Spleen (tissue), 11 donors: ENCODE measurements at regions not wholly inside any gene's neighbourhood (a gene's known extent, or its start where the extent isn't known, plus 50 kb on each side); places are given as distances from the start of the nearest gene placed in this dataset.
A peak's percentile ranks its signal among the peaks of the same experiment; 100 is the strongest.

Experiments used
- DNase-seq: peaks from one replicate; pipeline ENCODE4 v3.0.0-alpha.2; 2020
- H3K27ac ChIP-seq, 8 donors: fragments of 200-600 bp; sonication (generic) in 7 of 8; 1 replicate in 4 of 8; 2 replicates in 4 of 8; pipeline versions ENCODE4 v1.5.0 to v1.8.0; 2016 to 2021; ENCODE audit warnings: inconsistent platforms in 4 of 8, mild to moderate bottlenecking in 4 of 8, moderate library complexity in 1 of 8
- H3K27me3 ChIP-seq, 7 donors: fragments of 200-600 bp; sonication (generic) in 6 of 7; replicated peaks in 1 of 7; 1 replicate in 4 of 7; 2 replicates in 3 of 7; pipeline versions ENCODE4 v1.5.0 to v1.8.0; 2016 to 2021; ENCODE audit warnings: inconsistent platforms in 3 of 7, mild to moderate bottlenecking in 1 of 7
- H3K36me3 ChIP-seq, 6 donors: fragments of 200-600 bp; sonication (generic) in 5 of 6; 1 replicate in 4 of 6; 2 replicates in 2 of 6; pipeline versions ENCODE4 v1.5.0 to v1.8.0; 2016 to 2021; ENCODE audit warnings: inconsistent platforms in 2 of 6
- H3K4me1 ChIP-seq, 6 donors: fragments of 200-600 bp; sonication (generic) in 5 of 6; 1 replicate in 3 of 6; 2 replicates in 3 of 6; pipeline versions ENCODE4 v1.5.0 to v1.8.0; 2016 to 2021; ENCODE audit warnings: inconsistent platforms in 3 of 6
- H3K4me3 ChIP-seq, 8 donors: fragments of 200-600 bp; sonication (generic) in 7 of 8; 1 replicate in 4 of 8; 2 replicates in 4 of 8; pipeline versions ENCODE4 v1.5.0 to v1.8.0; 2016 to 2021; ENCODE audit warnings: inconsistent platforms in 4 of 8, mild to moderate bottlenecking in 4 of 8, moderate library complexity in 2 of 8
- H3K9me3 ChIP-seq, 8 donors: fragments of 200-600 bp; sonication (generic) in 7 of 8; 1 replicate in 4 of 8; 2 replicates in 4 of 8; pipeline versions ENCODE4 v1.5.0 to v1.8.0; 2016 to 2021; ENCODE audit warnings: inconsistent platforms in 4 of 8
- POLR2A ChIP-seq, 3 donors: fragments of 450-650 bp; IDR thresholded peaks; one replicate each; pipeline ENCODE4 v1.5.1; 2017; ENCODE audit warnings: antibody characterized with exemption in 3 of 3, mild to moderate bottlenecking in 1 of 3
- POLR2AphosphoS5 ChIP-seq, 3 donors: sonication (generic); formaldehyde crosslinking; IDR thresholded peaks; one replicate each; pipeline ENCODE4 v1.5.1; 2017; ENCODE audit warnings: antibody characterized with exemption in 3 of 3
- WGBS, 5 donors: extraction: QIAGEN DNeasy Blood & Tissue Kit in 3 of 5; methylation state at CpG; one replicate each; pipeline versions ENCODE4 v1.1.5 to v1.1.7; 2013 to 2018; 5-methylcytosine and 5-hydroxymethylcytosine counted together
- intact Hi-C: fragments of 100-400 bp; cut with DNase I; formaldehyde crosslinking; loops from one replicate; pipeline ENCODE4 v1.15.0; 2023; ENCODE audit warnings: low total_unique reads
- TF ChIP-seq, protein P1 (sequence below), 11 experiments: fragments of 200-600 bp in 7 of 11; fragments of 450-650 bp in 4 of 11; sonication (generic) in 4 of 11; IDR thresholded peaks in 8 of 11; conservative IDR thresholded peaks in 3 of 11; 1 replicate in 7 of 11; 2 replicates in 4 of 11; pipeline versions ENCODE4 v1.4.0 to v1.8.0; 2016 to 2021; ENCODE audit warnings: antibody characterized with exemption in 11 of 11, inconsistent platforms in 4 of 11, mild to moderate bottlenecking in 1 of 11
- donor health status: healthy with polysubstance abuse.
- donor health status: DM: no; HTN: no; CAD: no; lungs with moderate emphysema.
- donor health status: DM: no; HTN: no; CAD: no.
- donor health status: Bipolar disorder and iron deficiency.
- donor health status: healthy.
- donor health status: DM: no; HTN: no; CAD: no.
- donor health status: DM: yes; HTN: yes; CAD: no.

- DNase-seq: no peak
- intact Hi-C loops: no loop called here
- no peak overlapping the region for H3K4me3 ChIP-seq
- H3K36me3 ChIP-seq: no peaks in the 10 kb centered on the region
- H3K9me3 ChIP-seq: peaks cover 0 to 7% (median 0%) of the 10 kb centered on the region in 8 donors
- H3K27ac ChIP-seq: peak overlapping the region in 2 of 8 donors; percentile 38 to 47
- WGBS, 5 donors: 20 to 50% (median 34%) methylated on average over 3 of the region's 3 CpGs
- no peaks in the 10 kb centered on the region for H3K4me1 ChIP-seq
- peaks cover 0 to 11% (median 0%) of the 10 kb centered on the region in 7 donors for H3K27me3 ChIP-seq
- TF ChIP-seq, protein P1, sequence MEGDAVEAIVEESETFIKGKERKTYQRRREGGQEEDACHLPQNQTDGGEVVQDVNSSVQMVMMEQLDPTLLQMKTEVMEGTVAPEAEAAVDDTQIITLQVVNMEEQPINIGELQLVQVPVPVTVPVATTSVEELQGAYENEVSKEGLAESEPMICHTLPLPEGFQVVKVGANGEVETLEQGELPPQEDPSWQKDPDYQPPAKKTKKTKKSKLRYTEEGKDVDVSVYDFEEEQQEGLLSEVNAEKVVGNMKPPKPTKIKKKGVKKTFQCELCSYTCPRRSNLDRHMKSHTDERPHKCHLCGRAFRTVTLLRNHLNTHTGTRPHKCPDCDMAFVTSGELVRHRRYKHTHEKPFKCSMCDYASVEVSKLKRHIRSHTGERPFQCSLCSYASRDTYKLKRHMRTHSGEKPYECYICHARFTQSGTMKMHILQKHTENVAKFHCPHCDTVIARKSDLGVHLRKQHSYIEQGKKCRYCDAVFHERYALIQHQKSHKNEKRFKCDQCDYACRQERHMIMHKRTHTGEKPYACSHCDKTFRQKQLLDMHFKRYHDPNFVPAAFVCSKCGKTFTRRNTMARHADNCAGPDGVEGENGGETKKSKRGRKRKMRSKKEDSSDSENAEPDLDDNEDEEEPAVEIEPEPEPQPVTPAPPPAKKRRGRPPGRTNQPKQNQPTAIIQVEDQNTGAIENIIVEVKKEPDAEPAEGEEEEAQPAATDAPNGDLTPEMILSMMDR (IDR thresholded peaks at IDR 0.05 in 8 of 11, conservative IDR thresholded peaks at IDR 0.05 in 3 of 11): no peak
- TF ChIP-seq POLR2A (IDR thresholded peaks at IDR 0.05) (no peak), POLR2AphosphoS5 (IDR thresholded peaks at IDR 0.05) (no peak)
Measured at GRCh38 chr5:3303777-3304176, 291.9 kb upstream of the IRX1 start.

- DNase-seq: no peak
- WGBS, 5 donors: 37 to 56% (median 44%) methylated on average over 1 of the region's 1 CpG
- Histone ChIP-seq H3K9me3 (peaks cover 0 to 4% (median 0%) of the 10 kb centered on the region in 8 donors), H3K4me3 (no peak overlapping the region), H3K4me1 (no peaks in the 10 kb centered on the region), H3K36me3 (no peaks in the 10 kb centered on the region), H3K27me3 (peaks cover 0 to 11% (median 0%) of the 10 kb centered on the region in 7 donors), H3K27ac (no peak overlapping the region)
- TF ChIP-seq POLR2A (IDR thresholded peaks at IDR 0.05): no peak
- TF ChIP-seq, protein P1 (IDR thresholded peaks at IDR 0.05 in 8 of 11, conservative IDR thresholded peaks at IDR 0.05 in 3 of 11): no peak
- TF ChIP-seq POLR2AphosphoS5 (IDR thresholded peaks at IDR 0.05): no peak
- intact Hi-C loops: no loop called here
Measured at GRCh38 chr5:3302228-3302627, 293.4 kb upstream of the IRX1 start.

GRCh38 chr5:3301306-3301705 lies 294.3 kb upstream of the IRX1 start:
- no peak for TF ChIP-seq POLR2A (IDR thresholded peaks at IDR 0.05)
- TF ChIP-seq, protein P1 (IDR thresholded peaks at IDR 0.05 in 8 of 11, conservative IDR thresholded peaks at IDR 0.05 in 3 of 11): no peak
- TF ChIP-seq POLR2AphosphoS5 (IDR thresholded peaks at IDR 0.05): no peak
- Histone ChIP-seq H3K4me1 (no peaks in the 10 kb centered on the region), H3K36me3 (no peaks in the 10 kb centered on the region), H3K4me3 (no peak overlapping the region), H3K9me3 (peaks cover 0 to 4% (median 0%) of the 10 kb centered on the region in 8 donors), H3K27ac (no peak overlapping the region), H3K27me3 (peaks cover 0 to 11% (median 0%) of the 10 kb centered on the region in 7 donors)
- DNase-seq: no peak
- WGBS, 5 donors: 35 to 49% (median 44%) methylated on average over 10 of the region's 10 CpGs
- intact Hi-C loops: no loop called here

- TF ChIP-seq, protein P1 (IDR thresholded peaks at IDR 0.05 in 8 of 11, conservative IDR thresholded peaks at IDR 0.05 in 3 of 11): no peak
- TF ChIP-seq POLR2AphosphoS5 (IDR thresholded peaks at IDR 0.05) (no peak), POLR2A (IDR thresholded peaks at IDR 0.05) (no peak)
- Histone ChIP-seq H3K4me3 (no peak overlapping the region), H3K36me3 (no peaks in the 10 kb centered on the region), H3K27ac (no peak overlapping the region), H3K27me3 (peaks cover 0 to 11% (median 0%) of the 10 kb centered on the region in 7 donors), H3K9me3 (peaks cover 0 to 4% (median 0%) of the 10 kb centered on the region in 8 donors), H3K4me1 (no peaks in the 10 kb centered on the region)
- 43 to 64% (median 52%) methylated on average over 13 of the region's 13 CpGs for WGBS, 5 donors
- DNase-seq: no peak
- intact Hi-C loops: no loop called here
Measured at GRCh38 chr5:3300726-3301125, 294.9 kb upstream of the IRX1 start.
